SH-SY5Y (cell line): ENCODE measurements at regions not wholly inside any gene's neighbourhood (a gene's known extent, or its start where the extent isn't known, plus 50 kb on each side); places are given as distances from the start of the nearest gene placed in this dataset.

Source experiments
- GATA2 ChIP-seq: IDR thresholded peaks from 2 replicates; pipeline ENCODE4 v1.6.1; 2011; ENCODE audit warnings: mild to moderate bottlenecking, low read depth, low read length
- GATA3 ChIP-seq: IDR thresholded peaks from 2 replicates; pipeline ENCODE4 v1.6.1; 2011; ENCODE audit warnings: low read depth, mild to moderate bottlenecking, low read length, moderate library complexity

GRCh38 chr3:33942483-33943150, 144.2 kb downstream of the PDCD6IP start:
- TF ChIP-seq GATA3 (no peak), GATA2 (no peak)

- TF ChIP-seq GATA2 (no peak), GATA3 (no peak)
These were observed 144.8 kb downstream of the PDCD6IP start for GRCh38 chr3:33943277-33943676.

GRCh38 chr3:33947272-33948195, 149.1 kb downstream of the PDCD6IP start:
- TF ChIP-seq GATA3 (no peak), GATA2 (no peak)

DNA sequence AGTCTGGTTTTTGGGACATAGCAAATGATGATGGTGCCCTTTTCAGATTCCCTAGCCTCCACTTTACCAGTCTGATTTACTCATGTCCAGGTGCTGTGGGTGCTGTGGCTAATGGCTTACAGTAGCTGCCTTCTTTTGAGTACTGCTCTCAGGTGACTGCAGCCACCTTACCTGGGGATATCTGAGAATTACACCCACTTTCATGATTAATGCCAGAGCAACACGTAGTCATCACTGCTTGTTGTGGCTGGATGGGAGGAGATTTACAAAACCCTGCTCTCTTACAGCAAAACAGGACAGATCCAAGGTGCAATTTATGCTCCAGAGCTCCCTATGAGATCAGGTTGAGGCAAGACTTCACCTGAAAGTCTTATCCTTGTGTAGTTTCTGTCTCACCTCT, 150.6 kb downstream of the PDCD6IP start:
- TF ChIP-seq GATA3: no peak
- TF ChIP-seq GATA2: no peak

GRCh38 chr3:33954956-33955355, 156.5 kb downstream of the PDCD6IP start:
- TF ChIP-seq GATA2 (no peak), GATA3 (no peak)

GRCh38 chr3:33956206-33956605, 157.8 kb downstream of the PDCD6IP start:
- TF ChIP-seq GATA3 (no peak), GATA2 (no peak)

DNA sequence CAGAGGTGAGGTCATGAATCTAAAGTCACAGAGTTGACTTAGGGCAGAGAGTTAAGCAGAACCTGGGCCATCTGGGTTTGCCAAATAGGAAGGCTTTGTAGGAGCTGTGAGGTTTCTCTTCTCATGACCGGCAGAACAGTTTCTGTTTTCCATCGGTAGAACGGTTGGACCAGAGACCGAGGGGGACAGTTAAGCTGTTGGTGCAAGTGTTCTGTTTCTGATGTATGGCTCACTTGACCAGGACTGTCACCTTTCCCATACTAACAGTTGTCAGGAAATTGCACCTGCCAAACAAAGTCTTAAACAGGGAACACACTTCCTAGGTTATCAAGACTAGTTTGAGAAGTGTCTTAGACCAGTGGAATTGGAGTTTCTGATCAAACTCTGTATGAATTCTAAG, 158.3 kb downstream of the PDCD6IP start:
- TF ChIP-seq GATA2: no peak
- TF ChIP-seq GATA3: no peak

DNA sequence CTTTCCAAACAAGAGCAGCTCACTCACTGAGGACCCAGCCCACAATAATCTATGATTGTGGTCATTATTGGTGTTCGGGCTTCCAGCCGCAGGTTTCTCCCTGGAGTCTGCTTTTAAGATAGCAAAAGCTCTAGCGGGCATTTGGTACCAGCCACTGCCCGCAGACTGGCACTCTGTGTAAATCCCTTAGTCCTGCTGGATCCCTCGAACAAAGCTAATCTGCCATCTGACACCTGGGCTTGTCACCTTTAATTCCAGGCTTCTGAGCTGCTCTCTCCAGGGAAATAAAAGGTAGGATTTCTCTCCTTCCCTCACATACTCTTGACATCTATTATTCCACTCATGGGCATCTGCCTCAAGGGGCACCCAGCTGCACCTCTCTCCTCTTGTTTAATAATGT, 158.7 kb downstream of the PDCD6IP start:
- TF ChIP-seq GATA3 (no peak), GATA2 (no peak)

- TF ChIP-seq GATA3: no peak
These were observed 160.2 kb downstream of the PDCD6IP start for GRCh38 chr3:33958661-33959060.

GRCh38 chr3:33962396-33962795, 164.0 kb downstream of the PDCD6IP start:
- TF ChIP-seq GATA2 (no peak), GATA3 (no peak)

- no peak for TF ChIP-seq GATA2
- no peak for TF ChIP-seq GATA3
These were observed 172.6 kb downstream of the PDCD6IP start for GRCh38 chr3:33971055-33971454.

GRCh38 chr3:33975463-33975862, 177.0 kb downstream of the PDCD6IP start:
- TF ChIP-seq GATA3 (no peak), GATA2 (no peak)

- no peak for TF ChIP-seq GATA2
- no peak for TF ChIP-seq GATA3
These were observed 178.8 kb downstream of the PDCD6IP start for GRCh38 chr3:33977227-33977626.

DNA sequence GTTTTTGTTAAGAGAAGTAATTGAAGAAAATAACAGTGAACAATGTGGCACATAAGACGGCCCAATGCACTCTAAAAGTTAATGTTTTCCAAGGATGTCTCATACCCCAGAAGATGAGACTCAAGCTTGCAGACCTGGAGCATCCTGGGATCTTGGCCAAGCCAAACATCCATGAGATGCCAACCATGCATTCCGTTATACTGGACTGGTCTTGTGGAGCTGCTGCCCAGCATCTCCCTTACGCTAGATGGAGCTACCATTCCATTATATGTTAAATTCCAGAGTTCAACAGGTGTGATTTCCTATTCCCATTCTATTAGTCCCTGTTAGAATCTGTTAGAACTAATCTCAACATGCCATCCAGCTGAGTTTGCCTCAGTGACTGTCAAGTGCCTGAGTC, 181.8 kb downstream of the PDCD6IP start:
- TF ChIP-seq GATA3: no peak
- TF ChIP-seq GATA2: no peak

DNA sequence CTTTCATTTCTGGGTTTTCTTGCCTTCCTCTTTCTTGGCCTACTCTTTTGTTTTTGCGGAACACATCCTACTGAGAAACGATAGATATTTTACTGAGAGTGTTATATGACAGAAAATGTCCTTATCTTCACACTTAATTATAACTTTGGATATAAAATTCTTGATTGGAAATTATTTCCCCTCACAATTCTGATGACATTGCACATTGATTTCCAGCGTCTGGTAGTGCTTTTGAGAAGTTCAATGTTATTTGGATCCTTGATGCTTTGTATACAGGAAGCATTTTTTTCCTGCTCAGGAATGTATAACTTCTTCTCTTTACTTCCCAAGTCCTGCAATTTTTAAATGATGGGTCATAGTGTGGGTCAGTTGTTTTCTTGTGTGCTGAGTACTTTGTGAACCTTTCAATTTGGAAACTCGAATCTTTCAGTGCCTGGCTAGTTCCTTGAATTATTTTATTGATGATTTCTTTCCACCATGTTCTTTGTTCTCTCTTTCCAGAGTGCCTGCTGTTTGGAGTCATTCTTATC, 183.9 kb downstream of the PDCD6IP start:
- TF ChIP-seq GATA3: no peak
- no peak for TF ChIP-seq GATA2

DNA sequence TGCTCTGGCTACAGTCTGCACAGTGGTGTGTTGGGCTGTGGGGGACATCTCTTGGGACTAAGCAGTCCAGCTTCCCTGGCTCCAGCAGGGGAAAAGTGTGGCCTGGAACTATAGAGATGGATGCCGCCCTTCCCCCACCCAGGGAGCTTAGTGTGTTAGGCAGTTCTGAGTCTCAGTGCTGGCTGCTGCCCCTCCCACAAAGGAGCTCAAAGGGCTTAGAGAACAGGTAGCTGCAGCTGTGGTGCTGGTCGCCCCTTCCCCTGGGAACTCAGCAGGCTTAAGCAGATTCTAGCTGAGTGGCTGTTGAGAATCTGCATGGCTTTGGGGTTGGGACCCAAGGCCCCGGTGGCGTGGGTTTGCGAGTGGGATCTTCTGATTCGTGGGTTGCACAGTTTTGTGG, 190.8 kb downstream of the PDCD6IP start:
- TF ChIP-seq GATA2 (no peak), GATA3 (no peak)
